ENCODE measurements at regions not wholly inside any gene's neighbourhood (a gene's known extent, or its start where the extent isn't known, plus 50 kb on each side); places are given as distances from the start of the nearest gene placed in this dataset.

DNA sequence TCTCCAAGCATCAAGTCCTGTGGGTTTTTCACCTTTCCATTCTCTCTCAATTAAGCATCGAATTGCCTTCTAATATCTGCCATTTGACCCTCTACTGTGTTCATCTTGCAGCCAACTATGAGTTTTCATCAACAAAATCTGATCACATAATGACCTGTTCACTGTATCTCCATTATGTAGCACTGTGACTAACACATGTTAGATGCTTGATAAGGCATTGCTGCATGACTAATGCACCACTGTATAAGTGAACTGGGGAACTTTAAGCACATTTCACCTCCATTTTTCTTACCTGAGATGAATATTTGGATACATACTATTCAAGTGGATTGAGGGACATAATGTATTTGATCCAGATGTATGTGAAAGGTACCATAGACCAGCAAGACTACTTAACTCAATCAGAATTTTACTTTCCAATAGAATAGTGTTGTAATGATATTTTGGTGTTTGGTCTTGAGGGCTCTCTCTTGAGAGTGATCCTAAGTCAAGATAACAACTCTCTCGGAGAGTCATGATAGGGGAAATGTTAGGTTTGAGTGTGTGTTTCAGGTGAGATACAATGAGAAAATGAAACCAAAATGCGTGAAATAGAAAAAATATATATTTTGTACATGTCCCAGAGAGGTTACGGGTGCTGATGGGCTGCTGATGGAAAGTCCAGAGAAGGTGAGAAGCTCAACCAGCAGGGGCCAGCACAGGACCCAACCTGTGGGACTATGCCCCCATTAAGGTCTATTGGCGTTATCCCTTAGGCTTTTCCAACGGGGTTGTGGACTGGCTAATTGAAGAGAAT lies 60.2 kb upstream of the HS3ST1 start:
- no peak for DNase-seq (ENCODE audit: insufficient read length, low spot score)
- FAIRE-seq, result no peak
- TF ChIP-seq, protein P1, sequence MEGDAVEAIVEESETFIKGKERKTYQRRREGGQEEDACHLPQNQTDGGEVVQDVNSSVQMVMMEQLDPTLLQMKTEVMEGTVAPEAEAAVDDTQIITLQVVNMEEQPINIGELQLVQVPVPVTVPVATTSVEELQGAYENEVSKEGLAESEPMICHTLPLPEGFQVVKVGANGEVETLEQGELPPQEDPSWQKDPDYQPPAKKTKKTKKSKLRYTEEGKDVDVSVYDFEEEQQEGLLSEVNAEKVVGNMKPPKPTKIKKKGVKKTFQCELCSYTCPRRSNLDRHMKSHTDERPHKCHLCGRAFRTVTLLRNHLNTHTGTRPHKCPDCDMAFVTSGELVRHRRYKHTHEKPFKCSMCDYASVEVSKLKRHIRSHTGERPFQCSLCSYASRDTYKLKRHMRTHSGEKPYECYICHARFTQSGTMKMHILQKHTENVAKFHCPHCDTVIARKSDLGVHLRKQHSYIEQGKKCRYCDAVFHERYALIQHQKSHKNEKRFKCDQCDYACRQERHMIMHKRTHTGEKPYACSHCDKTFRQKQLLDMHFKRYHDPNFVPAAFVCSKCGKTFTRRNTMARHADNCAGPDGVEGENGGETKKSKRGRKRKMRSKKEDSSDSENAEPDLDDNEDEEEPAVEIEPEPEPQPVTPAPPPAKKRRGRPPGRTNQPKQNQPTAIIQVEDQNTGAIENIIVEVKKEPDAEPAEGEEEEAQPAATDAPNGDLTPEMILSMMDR (IDR thresholded peaks at IDR 0.05; ENCODE audit: insufficient read depth, missing control alignments), result no peak

DNA sequence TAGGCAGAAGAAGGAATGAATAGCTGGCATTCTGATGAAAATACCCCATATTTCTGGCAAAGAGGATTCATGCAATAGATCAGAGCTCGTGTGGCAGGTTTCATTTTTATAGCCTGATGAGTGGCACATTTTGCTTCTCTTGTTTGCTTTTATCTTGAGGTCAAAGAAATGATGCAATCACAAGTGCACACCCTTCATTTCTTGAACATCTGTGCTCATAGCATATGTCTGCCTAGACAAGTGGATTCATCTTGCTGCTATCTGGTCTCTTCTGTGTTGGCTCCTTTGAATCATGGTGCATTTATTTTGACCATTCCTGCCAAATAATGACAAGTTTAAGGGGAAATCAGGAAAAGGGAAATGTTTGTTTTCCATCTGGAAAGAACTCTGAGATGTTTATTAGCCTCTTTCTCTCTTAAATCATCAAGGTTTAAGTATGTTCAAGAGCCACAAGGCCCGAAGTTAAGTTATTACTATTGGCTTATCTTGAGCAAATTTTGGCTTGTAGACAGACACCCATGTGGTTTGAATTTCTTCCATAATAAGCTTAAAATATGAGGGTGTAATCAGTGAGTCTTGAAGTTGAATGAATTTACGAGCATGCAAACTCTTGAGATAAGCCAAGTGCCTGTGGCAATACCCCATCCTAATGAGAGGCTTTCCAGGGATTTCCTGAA lies 59.3 kb upstream of the HS3ST1 start:
- DNase-seq (ENCODE audit: insufficient read length, low spot score) (no peak), FAIRE-seq (no peak)
- TF ChIP-seq, protein P1 (IDR thresholded peaks at IDR 0.05; ENCODE audit: insufficient read depth, missing control alignments), result no peak

DNA sequence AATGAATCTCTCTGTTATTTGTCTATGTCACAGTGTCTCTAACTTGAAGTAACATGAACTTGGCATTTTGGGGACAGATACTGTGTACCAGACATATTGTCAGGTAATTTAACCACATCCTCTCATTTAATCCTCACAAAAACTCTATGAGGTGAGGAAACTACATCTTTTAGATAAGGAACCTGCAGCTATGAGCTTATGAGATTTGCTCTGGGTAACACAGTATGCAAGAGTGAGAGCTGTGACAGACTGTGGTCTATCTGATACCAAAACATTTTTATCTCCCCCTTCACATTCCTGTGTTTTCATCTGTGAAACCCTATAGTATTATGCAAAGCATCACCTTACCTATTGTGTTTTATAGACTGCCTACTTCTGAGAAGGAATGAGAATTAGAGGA lies 58.4 kb upstream of the HS3ST1 start:
- no peak for DNase-seq (ENCODE audit: insufficient read length, low spot score)
- FAIRE-seq, result no peak
- TF ChIP-seq, protein P1 (IDR thresholded peaks at IDR 0.05; ENCODE audit: insufficient read depth, missing control alignments), result no peak

DNA sequence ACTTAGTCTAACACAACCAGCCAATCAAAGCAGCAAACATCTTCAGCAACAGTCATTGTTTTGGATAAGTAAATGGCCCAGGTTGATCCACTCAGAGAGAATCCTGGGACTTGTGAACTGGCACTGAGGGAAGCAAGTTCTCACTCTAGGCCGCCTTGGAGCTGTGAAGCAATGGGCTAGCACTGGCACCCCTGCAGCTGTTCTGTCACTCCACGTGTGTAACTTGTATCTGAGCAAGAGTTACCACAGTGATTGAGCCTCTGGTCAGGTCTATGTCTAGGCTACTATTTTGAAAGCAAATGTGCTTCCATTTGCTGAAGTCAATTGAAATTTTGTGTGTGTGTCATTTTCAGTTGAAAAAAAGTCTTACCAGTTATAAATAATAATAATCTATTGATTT lies 57.2 kb upstream of the HS3ST1 start:
- FAIRE-seq (no peak), DNase-seq (ENCODE audit: insufficient read length, low spot score) (no peak)
- TF ChIP-seq, protein P1 (IDR thresholded peaks at IDR 0.05; ENCODE audit: insufficient read depth, missing control alignments), result no peak

DNA sequence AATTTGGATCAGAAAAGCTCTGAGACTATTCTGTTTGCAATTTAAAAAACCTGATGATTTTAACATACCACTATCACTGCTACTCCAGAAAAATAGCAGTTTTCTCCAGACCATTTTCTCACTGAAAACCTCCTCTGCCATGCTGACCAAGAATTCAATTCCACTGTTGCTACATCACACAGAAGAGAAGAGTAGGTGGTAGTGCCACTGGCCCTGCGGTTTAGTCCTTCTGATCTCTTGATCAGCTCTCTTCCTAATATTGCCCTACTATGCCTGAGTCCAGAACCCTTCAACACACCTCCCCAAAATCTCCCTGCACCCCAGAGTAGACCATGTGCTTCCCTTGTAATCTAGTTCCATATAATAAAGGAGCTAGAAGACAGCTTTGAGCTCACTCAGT lies 55.8 kb upstream of the HS3ST1 start:
- TF ChIP-seq, protein P1 (IDR thresholded peaks at IDR 0.05; ENCODE audit: insufficient read depth, missing control alignments), result no peak
- FAIRE-seq (no peak), DNase-seq (ENCODE audit: insufficient read length, low spot score) (no peak)

DNA sequence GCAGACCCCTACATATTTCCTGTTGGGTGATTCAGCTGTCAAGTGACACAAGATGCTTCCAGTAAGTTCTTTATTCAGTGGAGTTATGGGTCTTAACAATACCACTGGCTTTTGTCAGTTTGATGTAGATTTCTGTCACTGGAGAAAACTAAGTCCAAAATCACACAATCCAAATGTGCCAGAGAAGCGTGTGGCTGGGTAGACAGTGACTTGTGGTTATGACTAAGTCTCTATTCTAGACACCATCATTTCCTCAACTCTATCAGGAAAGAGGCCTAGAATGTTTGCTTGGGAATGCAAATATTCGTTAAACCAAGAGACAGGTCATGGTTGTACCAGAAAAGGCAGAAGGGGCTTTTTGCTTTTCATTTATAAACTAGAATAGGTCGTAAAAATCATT lies 54.4 kb upstream of the HS3ST1 start:
- FAIRE-seq (no peak), DNase-seq (ENCODE audit: insufficient read length, low spot score) (no peak)
- TF ChIP-seq, protein P1 (IDR thresholded peaks at IDR 0.05; ENCODE audit: insufficient read depth, missing control alignments), result no peak

DNA sequence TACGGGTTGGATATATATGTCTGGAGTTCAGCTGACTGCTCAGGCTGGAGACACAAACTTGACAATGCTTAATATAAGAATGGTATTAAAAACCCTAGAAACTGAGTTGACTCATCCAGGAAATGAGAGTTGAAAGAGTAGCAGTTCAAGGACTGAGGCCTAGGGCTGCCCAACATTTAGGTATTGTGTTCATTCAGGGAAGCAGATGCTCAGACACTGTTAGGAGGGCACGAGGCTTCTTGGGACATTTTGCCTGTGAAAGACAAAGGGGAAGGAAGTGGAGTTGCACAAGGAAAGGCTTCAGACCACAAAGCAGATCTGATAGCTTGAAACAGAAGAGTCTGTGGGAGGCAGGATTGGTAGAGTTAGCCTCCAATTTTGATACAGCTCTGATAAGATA lies 52.0 kb upstream of the HS3ST1 start:
- TF ChIP-seq, protein P1 (IDR thresholded peaks at IDR 0.05; ENCODE audit: insufficient read depth, missing control alignments), result no peak
- no peak for FAIRE-seq

More for the DNA sequence above, 52.0 kb upstream of the HS3ST1 start:
- no peak for DNase-seq (ENCODE audit: insufficient read length, low spot score)

All from D721Med (cell line).